ENCODE measurements at regions not wholly inside any gene's neighbourhood (a gene's known extent, or its start where the extent isn't known, plus 50 kb on each side); places are given as distances from the start of the nearest gene placed in this dataset.

DNA sequence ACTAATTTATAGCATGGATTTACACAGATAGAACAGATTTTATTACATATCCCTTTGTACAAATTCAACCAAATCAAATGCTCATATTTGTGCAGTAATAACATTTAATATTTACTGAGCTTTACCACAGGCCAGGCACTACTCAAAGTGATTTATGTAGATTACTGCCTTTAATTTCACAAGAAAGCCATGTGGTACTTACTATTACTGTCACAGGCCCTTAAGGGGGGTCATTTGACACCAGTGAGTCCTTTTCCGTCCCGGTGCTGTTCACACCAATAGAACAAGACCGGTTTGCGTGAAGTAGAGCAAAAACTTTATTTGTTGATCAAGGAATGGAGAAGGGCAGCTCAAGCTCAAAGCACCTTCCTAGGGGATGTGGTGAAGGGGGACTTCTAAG lies 308.5 kb upstream of the KCNN2 start:
- no peak for DNase-seq
- no peak overlapping the region for H2AK5ac ChIP-seq (ENCODE audit: low read length)
- H3K27me3 ChIP-seq (ENCODE audit: insufficient read depth, low read length, poor library complexity): peaks cover 3% of the 10 kb centered on the region
- no peak overlapping the region for H2BK15ac ChIP-seq (replicated peaks; ENCODE audit: low read depth)
- no peak overlapping the region for H3K4ac ChIP-seq (ENCODE audit: low read depth, low read length)
- H3K23ac ChIP-seq (ENCODE audit: low read length): no peak overlapping the region
- H3K27ac ChIP-seq (ENCODE audit: low read depth, low read length): no peak overlapping the region
- no peak overlapping the region for H3K18ac ChIP-seq (ENCODE audit: low read length)
- H4K8ac ChIP-seq (ENCODE audit: low read depth, low read length): no peak overlapping the region
- no peak overlapping the region for H3K9ac ChIP-seq (ENCODE audit: low read length)
- H3K56ac ChIP-seq (ENCODE audit: low read length): no peak overlapping the region
- no peaks in the 10 kb centered on the region for H3K36me3 ChIP-seq (ENCODE audit: control insufficient read depth, insufficient read depth, low read length)
- peaks cover 5% of the 10 kb centered on the region for H3K4me1 ChIP-seq (ENCODE audit: control insufficient read depth, low read depth, low read length)
- no peak overlapping the region for H2BK5ac ChIP-seq (ENCODE audit: low read length)
- no peak overlapping the region for H2BK120ac ChIP-seq (ENCODE audit: low read depth, low read length)
- H3K79me2 ChIP-seq (ENCODE audit: control insufficient read depth, insufficient read depth, low read length): no peaks in the 10 kb centered on the region
- no CpG with 5 or more reads among the region's 4 CpGs for WGBS (ENCODE audit: extremely low coverage, insufficient coverage, low lambda C conversion rate)
- no peak overlapping the region for H3K4me3 ChIP-seq (ENCODE audit: low read length)
- H3K4me2 ChIP-seq (ENCODE audit: low read length): no peak overlapping the region
- no peaks in the 10 kb centered on the region for H3K79me1 ChIP-seq (ENCODE audit: low read length)
- no peak overlapping the region for H4K5ac ChIP-seq (ENCODE audit: low read length)

DNA sequence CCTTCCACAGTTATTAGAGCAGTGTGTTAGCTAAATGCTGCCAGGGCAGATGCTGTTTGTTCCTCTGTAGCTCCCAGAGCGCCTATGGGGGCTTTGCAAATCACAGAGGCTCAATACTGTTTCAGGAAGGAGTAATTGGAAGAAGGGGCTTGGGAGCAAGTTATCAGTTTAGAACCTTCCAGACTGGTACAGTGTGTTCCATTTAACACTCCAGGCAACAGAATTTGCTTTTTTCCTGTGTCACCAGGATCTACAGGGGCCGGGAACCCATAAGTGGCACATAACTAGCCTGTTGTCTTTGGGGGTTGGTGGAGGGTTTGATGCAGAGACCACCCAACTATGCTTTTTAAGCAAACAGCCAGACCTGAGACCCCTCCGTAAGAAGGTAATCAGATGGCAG lies 307.3 kb upstream of the KCNN2 start:
- Histone ChIP-seq H3K79me2 (ENCODE audit: control insufficient read depth, insufficient read depth, low read length) (no peaks in the 10 kb centered on the region), H3K27ac (ENCODE audit: low read depth, low read length) (no peak overlapping the region), H2AK5ac (ENCODE audit: low read length) (no peak overlapping the region), H2BK15ac (replicated peaks; ENCODE audit: low read depth) (peak overlapping the region; percentile 22), H3K18ac (ENCODE audit: low read length) (no peak overlapping the region), H3K79me1 (ENCODE audit: low read length) (no peaks in the 10 kb centered on the region), H4K8ac (ENCODE audit: low read depth, low read length) (no peak overlapping the region), H3K36me3 (ENCODE audit: control insufficient read depth, insufficient read depth, low read length) (no peaks in the 10 kb centered on the region), H3K4me3 (ENCODE audit: low read length) (no peak overlapping the region), H3K9ac (ENCODE audit: low read length) (peak overlapping the region; percentile 62), H4K5ac (ENCODE audit: low read length) (no peak overlapping the region), H3K56ac (ENCODE audit: low read length) (peak overlapping the region; percentile 75), H3K27me3 (ENCODE audit: insufficient read depth, low read length, poor library complexity) (peaks cover 3% of the 10 kb centered on the region), H3K23ac (ENCODE audit: low read length) (no peak overlapping the region), H2BK5ac (ENCODE audit: low read length) (no peak overlapping the region), H3K4me2 (ENCODE audit: low read length) (peak overlapping the region; percentile 58), H3K4ac (ENCODE audit: low read depth, low read length) (peak overlapping the region; percentile 79), H3K4me1 (ENCODE audit: control insufficient read depth, low read depth, low read length) (peaks cover 5% of the 10 kb centered on the region), H2BK120ac (ENCODE audit: low read depth, low read length) (no peak overlapping the region)
- no peak for DNase-seq
- WGBS (ENCODE audit: extremely low coverage, insufficient coverage, low lambda C conversion rate): no CpG with 5 or more reads among the region's 3 CpGs

DNA sequence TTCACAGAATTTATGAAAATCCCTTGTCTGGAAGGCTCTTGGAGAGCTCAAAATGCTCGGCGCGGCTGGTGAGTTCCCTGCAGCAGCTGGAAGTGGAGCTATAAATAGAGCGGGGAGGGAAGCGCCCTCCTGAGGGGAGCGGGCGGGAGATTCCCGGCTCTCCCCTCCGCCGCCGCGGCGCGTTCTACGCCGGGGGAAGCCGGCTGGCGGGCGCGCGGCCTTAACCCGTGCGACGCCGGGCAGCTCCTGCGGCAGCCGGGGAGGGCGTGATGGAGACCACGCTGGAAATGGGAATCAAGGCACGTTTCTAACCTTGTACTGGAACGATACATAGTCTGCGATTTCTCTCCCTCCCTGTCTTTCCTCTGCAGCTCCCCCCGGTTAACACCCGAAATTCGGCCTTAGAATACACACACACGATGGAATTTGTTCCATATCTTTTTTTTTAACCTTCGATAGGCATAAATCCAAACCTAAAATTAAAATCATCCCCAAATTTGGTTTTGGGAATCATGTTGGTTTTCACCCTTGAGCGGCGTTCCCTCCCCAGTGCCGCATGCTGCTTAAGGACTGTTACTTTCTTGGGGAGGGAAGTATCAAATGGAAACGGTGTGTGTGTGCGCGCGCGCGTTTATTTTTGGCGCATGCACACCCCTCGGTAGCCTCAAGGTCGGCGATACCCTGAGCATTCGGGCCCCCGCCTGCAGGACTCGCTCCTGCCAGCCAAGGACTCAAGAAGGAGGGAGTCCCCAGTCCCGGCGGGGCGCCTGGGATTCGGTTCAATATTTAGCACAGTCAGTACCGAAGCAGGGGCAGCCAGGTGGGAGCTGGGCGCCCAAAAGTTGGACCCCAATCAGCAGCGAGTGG lies 306.3 kb upstream of the KCNN2 start:
- Histone ChIP-seq H3K56ac (ENCODE audit: low read length) (peak overlapping the region; percentile 76), H3K23ac (ENCODE audit: low read length) (no peak overlapping the region), H4K8ac (ENCODE audit: low read depth, low read length) (no peak overlapping the region), H3K79me1 (ENCODE audit: low read length) (no peaks in the 10 kb centered on the region), H3K4me1 (ENCODE audit: control insufficient read depth, low read depth, low read length) (peaks cover 5% of the 10 kb centered on the region), H3K27ac (ENCODE audit: low read depth, low read length) (no peak overlapping the region), H3K4ac (ENCODE audit: low read depth, low read length) (peak overlapping the region; percentile 22), H3K9ac (ENCODE audit: low read length) (peak overlapping the region; percentile 74), H2BK5ac (ENCODE audit: low read length) (no peak overlapping the region), H2AK5ac (ENCODE audit: low read length) (no peak overlapping the region), H3K27me3 (ENCODE audit: insufficient read depth, low read length, poor library complexity) (peaks cover 3% of the 10 kb centered on the region), H3K36me3 (ENCODE audit: control insufficient read depth, insufficient read depth, low read length) (no peaks in the 10 kb centered on the region), H3K4me2 (ENCODE audit: low read length) (peak overlapping the region; percentile 92), H3K18ac (ENCODE audit: low read length) (peak overlapping the region; percentile 42), H3K79me2 (ENCODE audit: control insufficient read depth, insufficient read depth, low read length) (no peaks in the 10 kb centered on the region), H2BK120ac (ENCODE audit: low read depth, low read length) (peak overlapping the region; percentile 75), H4K5ac (ENCODE audit: low read length) (no peak overlapping the region), H2BK15ac (replicated peaks; ENCODE audit: low read depth) (peak overlapping the region; percentile 37), H3K4me3 (ENCODE audit: low read length) (peak overlapping the region; percentile 60)
- peak; percentile 87 for DNase-seq
- no CpG with 5 or more reads among the region's 60 CpGs for WGBS (ENCODE audit: extremely low coverage, insufficient coverage, low lambda C conversion rate)

DNA sequence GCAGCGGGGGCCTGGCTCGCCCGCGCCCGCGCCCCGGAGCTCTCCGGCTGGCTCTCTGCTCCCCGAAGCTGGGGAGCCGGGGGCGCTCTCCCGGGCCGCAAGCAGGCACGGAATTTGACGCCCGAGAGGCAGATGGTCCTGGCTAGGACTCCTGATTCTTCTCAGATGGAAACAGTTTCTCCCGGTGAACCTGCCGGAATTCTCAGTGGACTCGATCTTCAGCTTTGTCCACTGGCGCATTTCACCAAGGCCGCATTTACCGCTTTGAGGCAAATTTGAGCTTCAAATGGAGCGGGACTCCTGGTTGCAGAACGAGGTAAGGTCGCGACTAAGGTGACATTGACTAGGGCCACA lies 305.7 kb upstream of the KCNN2 start:
- Histone ChIP-seq H3K56ac (ENCODE audit: low read length) (peak overlapping the region; percentile 76), H3K18ac (ENCODE audit: low read length) (peak overlapping the region; percentile 42), H3K79me1 (ENCODE audit: low read length) (no peaks in the 10 kb centered on the region), H3K27ac (ENCODE audit: low read depth, low read length) (no peak overlapping the region), H3K79me2 (ENCODE audit: control insufficient read depth, insufficient read depth, low read length) (no peaks in the 10 kb centered on the region), H2AK5ac (ENCODE audit: low read length) (no peak overlapping the region), H3K27me3 (ENCODE audit: insufficient read depth, low read length, poor library complexity) (peaks cover 3% of the 10 kb centered on the region), H2BK15ac (replicated peaks; ENCODE audit: low read depth) (no peak overlapping the region), H2BK120ac (ENCODE audit: low read depth, low read length) (peak overlapping the region; percentile 10), H3K4ac (ENCODE audit: low read depth, low read length) (peak overlapping the region; percentile 22), H2BK5ac (ENCODE audit: low read length) (no peak overlapping the region), H3K4me2 (ENCODE audit: low read length) (peak overlapping the region; percentile 92), H3K23ac (ENCODE audit: low read length) (no peak overlapping the region), H3K9ac (ENCODE audit: low read length) (peak overlapping the region; percentile 74), H3K4me3 (ENCODE audit: low read length) (no peak overlapping the region), H3K4me1 (ENCODE audit: control insufficient read depth, low read depth, low read length) (peaks cover 5% of the 10 kb centered on the region), H4K8ac (ENCODE audit: low read depth, low read length) (no peak overlapping the region), H3K36me3 (ENCODE audit: control insufficient read depth, insufficient read depth, low read length) (no peaks in the 10 kb centered on the region), H4K5ac (ENCODE audit: low read length) (no peak overlapping the region)
- DNase-seq: peak; percentile 19
- WGBS (ENCODE audit: extremely low coverage, insufficient coverage, low lambda C conversion rate): no CpG with 5 or more reads among the region's 26 CpGs

DNA sequence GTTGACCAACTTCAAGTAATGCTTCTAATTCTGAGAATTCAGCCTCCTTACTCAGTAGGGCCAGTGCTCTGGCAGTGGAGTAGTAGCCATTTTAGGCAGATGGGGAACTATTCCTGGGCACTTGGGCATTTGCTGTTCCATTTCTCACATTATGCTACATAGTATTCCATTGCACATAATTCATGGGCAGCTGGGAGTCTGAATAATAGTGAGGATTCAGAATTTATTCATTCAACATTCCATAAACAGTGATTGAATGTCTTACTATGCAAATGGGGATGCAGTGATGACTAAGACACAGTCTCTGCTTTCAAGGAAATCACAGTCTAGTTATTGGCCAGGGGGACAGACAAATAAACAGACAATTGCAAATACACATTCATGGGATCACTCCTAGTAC lies 301.0 kb upstream of the KCNN2 start:
- no peak overlapping the region for H2AK5ac ChIP-seq (ENCODE audit: low read length)
- H3K36me3 ChIP-seq (ENCODE audit: control insufficient read depth, insufficient read depth, low read length): no peaks in the 10 kb centered on the region
- H3K18ac ChIP-seq (ENCODE audit: low read length): no peak overlapping the region
- H3K27me3 ChIP-seq (ENCODE audit: insufficient read depth, low read length, poor library complexity): peaks cover 3% of the 10 kb centered on the region
- no peak overlapping the region for H4K5ac ChIP-seq (ENCODE audit: low read length)
- H3K4me3 ChIP-seq (ENCODE audit: low read length): no peak overlapping the region
- no peak overlapping the region for H3K56ac ChIP-seq (ENCODE audit: low read length)
- H3K9ac ChIP-seq (ENCODE audit: low read length): no peak overlapping the region
- no peak overlapping the region for H2BK15ac ChIP-seq (replicated peaks; ENCODE audit: low read depth)
- no peaks in the 10 kb centered on the region for H3K79me2 ChIP-seq (ENCODE audit: control insufficient read depth, insufficient read depth, low read length)
- H3K4me1 ChIP-seq (ENCODE audit: control insufficient read depth, low read depth, low read length): peaks cover 3% of the 10 kb centered on the region
- H4K8ac ChIP-seq (ENCODE audit: low read depth, low read length): no peak overlapping the region
- H3K4ac ChIP-seq (ENCODE audit: low read depth, low read length): no peak overlapping the region
- H3K79me1 ChIP-seq (ENCODE audit: low read length): no peaks in the 10 kb centered on the region
- no peak overlapping the region for H2BK5ac ChIP-seq (ENCODE audit: low read length)
- no peak overlapping the region for H2BK120ac ChIP-seq (ENCODE audit: low read depth, low read length)
- no peak overlapping the region for H3K23ac ChIP-seq (ENCODE audit: low read length)
- no peak overlapping the region for H3K4me2 ChIP-seq (ENCODE audit: low read length)
- no peak for DNase-seq
- H3K27ac ChIP-seq (ENCODE audit: low read depth, low read length): no peak overlapping the region
